IPS DF 6.9 (cell line): ENCODE measurements at regions not wholly inside any gene's neighbourhood (a gene's known extent, or its start where the extent isn't known, plus 50 kb on each side); places are given as distances from the start of the nearest gene placed in this dataset.
"Not testable (repeated sequence)": the region's sequence is repeated elsewhere in the genome, so short reads cannot be mapped to it uniquely, and the experiment has no call there.

ENCODE experiments used
- DNase-seq: peaks from one replicate; pipeline ENCODE4 v3.0.0-alpha.2; 2013; ENCODE audit warnings: low read depth, low spot score
- H3K27ac ChIP-seq: one replicate; pipeline ENCODE4 v1.5.1; 2013; ENCODE audit warnings: low read length, control low read depth
- H3K27me3 ChIP-seq: 2 replicates; pipeline ENCODE4 v1.6.1; 2013; ENCODE audit warnings: mild to moderate bottlenecking, low read length; ENCODE audit not compliant: control insufficient read depth, insufficient read depth
- H3K36me3 ChIP-seq: 2 replicates; pipeline ENCODE4 v1.6.1; 2013; ENCODE audit warnings: low read length; ENCODE audit not compliant: control insufficient read depth, insufficient read depth
- H3K4me1 ChIP-seq: 2 replicates; pipeline ENCODE4 v1.6.1; 2013; ENCODE audit warnings: low read length; ENCODE audit not compliant: control insufficient read depth, insufficient read depth
- H3K4me3 ChIP-seq: 2 replicates; pipeline ENCODE4 v1.5.1; 2013; ENCODE audit warnings: mild to moderate bottlenecking, low read length
- H3K9me3 ChIP-seq: 2 replicates; pipeline ENCODE4 v1.6.1; 2013; ENCODE audit warnings: low read length, inconsistent platforms; ENCODE audit not compliant: control insufficient read depth, insufficient read depth
- WGBS: extraction: QIAGEN DNeasy Blood & Tissue Kit; methylation state at CpG from one replicate; pipeline ENCODE4 v1.1.7; 2013; ENCODE audit warnings: mixed read lengths, missing lambda C conversion rate; ENCODE audit not compliant: insufficient read length, insufficient coverage; 5-methylcytosine and 5-hydroxymethylcytosine counted together

- no peak for DNase-seq
- H3K4me1 ChIP-seq = peaks cover 3% of the 10 kb centered on the region; the same call in 1 of the 2 replicates
- H3K27me3 ChIP-seq = no peaks in the 10 kb centered on the region
- no CpG with 5 or more reads among the region's 4 CpGs for WGBS
- H3K9me3 ChIP-seq = no peaks in the 10 kb centered on the region
- no peak overlapping the region for H3K27ac ChIP-seq
- H3K36me3 ChIP-seq = no peaks in the 10 kb centered on the region
- no peak overlapping the region for H3K4me3 ChIP-seq
Measured at GRCh38 chr2:88396209-88396608, 56.3 kb downstream of the FOXI3 start.

- WGBS = no CpG with 5 or more reads among the region's 1 CpG
- no peaks in the 10 kb centered on the region for H3K27me3 ChIP-seq
- H3K27ac ChIP-seq = no peak overlapping the region
- H3K4me1 ChIP-seq = no peaks in the 10 kb centered on the region
- H3K4me3 ChIP-seq = no peak overlapping the region
- no peaks in the 10 kb centered on the region for H3K9me3 ChIP-seq
- no peak for DNase-seq
- no peaks in the 10 kb centered on the region for H3K36me3 ChIP-seq
Measured at GRCh38 chr2:88377641-88377991, 74.9 kb downstream of the FOXI3 start.

GRCh38 chr2:88372042-88372441 is 80.5 kb downstream of the FOXI3 start:
- Histone ChIP-seq H3K4me1 (no peaks in the 10 kb centered on the region), H3K27me3 (no peaks in the 10 kb centered on the region), H3K4me3 (no peak overlapping the region), H3K36me3 (no peaks in the 10 kb centered on the region), H3K9me3 (no peaks in the 10 kb centered on the region), H3K27ac (no peak overlapping the region)
- DNase-seq = no peak
- WGBS = no CpG with 5 or more reads among the region's 3 CpGs

- DNase-seq, H3K4me3 ChIP-seq, H3K27ac ChIP-seq, H3K9me3 ChIP-seq, H3K27me3 ChIP-seq, H3K36me3 ChIP-seq, H3K4me1 ChIP-seq: not testable (repeated sequence)
- WGBS = no CpG with 5 or more reads among the region's 11 CpGs
Measured at GRCh38 chr2:88365408-88365807, 87.1 kb downstream of the FOXI3 start.

GRCh38 chr2:88355486-88355885 is 97.0 kb downstream of the FOXI3 start:
- no peaks in the 10 kb centered on the region for H3K4me1 ChIP-seq
- H3K27me3 ChIP-seq = no peaks in the 10 kb centered on the region
- H3K9me3 ChIP-seq = no peaks in the 10 kb centered on the region
- no peaks in the 10 kb centered on the region for H3K36me3 ChIP-seq
- no CpG with 5 or more reads among the region's 2 CpGs for WGBS
- H3K27ac ChIP-seq = no peak overlapping the region
- no peak overlapping the region for H3K4me3 ChIP-seq
- DNase-seq = no peak

GRCh38 chr2:88351249-88351601 is 101.3 kb downstream of the FOXI3 start:
- Histone ChIP-seq H3K27ac (no peak overlapping the region), H3K4me3 (no peak overlapping the region; the same call in 1 of the 2 replicates), H3K36me3 (no peaks in the 10 kb centered on the region), H3K4me1 (no peaks in the 10 kb centered on the region), H3K27me3 (no peaks in the 10 kb centered on the region), H3K9me3 (no peaks in the 10 kb centered on the region)
- no peak for DNase-seq
- WGBS = no CpG with 5 or more reads among the region's 5 CpGs

- peak; percentile 78 for DNase-seq
- no peak overlapping the region for H3K27ac ChIP-seq
- no peaks in the 10 kb centered on the region for H3K27me3 ChIP-seq
- peak overlapping the region; percentile 8; the same call in 1 of the 2 replicates for H3K4me3 ChIP-seq
- no peaks in the 10 kb centered on the region for H3K36me3 ChIP-seq
- no peaks in the 10 kb centered on the region for H3K4me1 ChIP-seq
- H3K9me3 ChIP-seq = no peaks in the 10 kb centered on the region
- WGBS = no CpG with 5 or more reads among the region's 54 CpGs
Measured at GRCh38 chr2:88350331-88351248, 101.9 kb downstream of the FOXI3 start.

- DNase-seq = no peak
- H3K27ac ChIP-seq = no peak overlapping the region
- no peaks in the 10 kb centered on the region for H3K36me3 ChIP-seq
- no peaks in the 10 kb centered on the region for H3K4me1 ChIP-seq
- no peaks in the 10 kb centered on the region for H3K9me3 ChIP-seq
- no CpG with 5 or more reads among the region's 6 CpGs for WGBS
- H3K27me3 ChIP-seq = no peaks in the 10 kb centered on the region
- H3K4me3 ChIP-seq = no peak overlapping the region
Measured at GRCh38 chr2:88345842-88346241, 106.7 kb downstream of the FOXI3 start.

GRCh38 chr2:88342749-88343148 is 109.7 kb downstream of the FOXI3 start:
- Histone ChIP-seq H3K36me3 (no peaks in the 10 kb centered on the region), H3K27ac (no peak overlapping the region), H3K4me3 (no peak overlapping the region), H3K4me1 (no peaks in the 10 kb centered on the region), H3K9me3 (no peaks in the 10 kb centered on the region), H3K27me3 (no peaks in the 10 kb centered on the region)
- no CpG with 5 or more reads among the region's 4 CpGs for WGBS
- DNase-seq = no peak

GRCh38 chr2:88334418-88334817 is 118.1 kb downstream of the FOXI3 start:
- Histone ChIP-seq H3K36me3 (no peaks in the 10 kb centered on the region), H3K4me3 (no peak overlapping the region), H3K9me3 (no peaks in the 10 kb centered on the region), H3K27me3 (no peaks in the 10 kb centered on the region), H3K4me1 (no peaks in the 10 kb centered on the region), H3K27ac (no peak overlapping the region)
- no CpG with 5 or more reads among the region's 3 CpGs for WGBS
- no peak for DNase-seq

GRCh38 chr2:88331239-88331638 is 121.3 kb downstream of the FOXI3 start:
- H3K4me1 ChIP-seq = no peaks in the 10 kb centered on the region
- H3K9me3 ChIP-seq = no peaks in the 10 kb centered on the region
- no CpG with 5 or more reads among the region's 1 CpG for WGBS
- DNase-seq = no peak
- H3K27me3 ChIP-seq = no peaks in the 10 kb centered on the region
- no peak overlapping the region for H3K4me3 ChIP-seq
- no peak overlapping the region for H3K27ac ChIP-seq
- H3K36me3 ChIP-seq = no peaks in the 10 kb centered on the region
